NCI-H345 (cell line): ENCODE measurements at regions not wholly inside any gene's neighbourhood (a gene's known extent, or its start where the extent isn't known, plus 50 kb on each side); places are given as distances from the start of the nearest gene placed in this dataset.

Source experiments
- DNase-seq: peaks from one replicate; lab custom pipeline; 2025; lab: John Stamatoyannopoulos, UW

DNA sequence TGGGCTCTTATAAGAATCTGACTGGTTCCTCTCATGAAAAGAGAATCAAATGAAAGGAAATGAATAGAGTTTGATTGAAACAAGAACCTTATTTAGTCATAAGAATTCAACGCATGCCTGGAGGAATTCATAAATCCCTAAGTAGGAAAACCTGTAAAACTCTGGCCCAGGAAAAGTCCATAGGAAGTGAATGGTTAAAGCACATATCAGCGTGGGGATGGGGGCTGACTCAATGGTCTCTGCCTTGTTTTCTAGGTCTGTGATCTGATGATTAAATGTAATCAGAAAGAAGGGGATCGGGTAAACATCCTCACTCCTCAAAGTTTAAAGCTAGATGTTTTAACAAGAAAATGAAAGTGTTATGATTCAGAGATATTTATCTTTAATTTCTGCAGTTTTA lies 759.4 kb upstream of the C9orf72 start:
- DNase-seq = no peak

DNA sequence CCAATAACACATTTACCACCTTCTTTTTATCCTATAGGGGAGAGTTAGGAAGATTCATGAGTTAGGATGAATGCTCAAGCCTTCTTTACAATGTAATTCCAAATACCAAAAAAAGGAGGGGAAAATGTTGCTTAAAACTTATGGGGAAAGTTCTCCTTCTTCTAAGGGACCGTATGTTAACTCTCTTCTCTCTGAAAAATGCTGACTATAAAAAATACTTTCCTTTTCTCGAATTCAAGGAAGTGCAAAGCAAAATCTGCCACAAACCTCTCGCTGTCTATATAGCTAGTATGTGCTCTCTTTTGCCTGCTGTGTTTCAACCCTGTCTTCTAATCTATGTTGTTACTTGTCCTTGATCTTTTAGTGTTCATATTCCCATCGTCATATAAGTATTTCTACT lies 768.6 kb upstream of the C9orf72 start:
- DNase-seq = no peak

DNA sequence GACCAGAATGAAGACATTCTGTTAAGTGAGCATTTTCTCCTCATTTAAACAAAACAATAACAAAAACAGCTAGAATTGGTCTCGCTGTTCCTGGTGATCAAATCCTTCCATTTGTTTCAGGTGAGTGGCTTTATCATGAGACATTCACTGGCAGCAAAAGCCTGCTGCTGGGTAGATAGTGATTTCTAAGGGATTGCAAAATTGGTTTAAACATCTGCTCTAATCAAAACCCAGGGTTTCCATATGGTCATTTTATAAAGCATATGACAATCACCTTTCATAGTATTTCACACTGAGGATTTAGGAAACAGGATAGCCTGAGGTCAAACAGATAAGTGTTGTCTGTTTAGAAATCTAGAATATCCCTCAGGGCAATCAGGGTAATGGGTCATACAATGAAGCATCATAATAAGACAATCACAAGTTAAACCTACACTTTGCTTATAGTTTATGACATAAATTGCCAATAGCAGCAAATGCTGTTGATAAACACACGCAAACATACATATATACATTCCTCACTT lies 769.6 kb upstream of the C9orf72 start:
- DNase-seq = no peak

DNA sequence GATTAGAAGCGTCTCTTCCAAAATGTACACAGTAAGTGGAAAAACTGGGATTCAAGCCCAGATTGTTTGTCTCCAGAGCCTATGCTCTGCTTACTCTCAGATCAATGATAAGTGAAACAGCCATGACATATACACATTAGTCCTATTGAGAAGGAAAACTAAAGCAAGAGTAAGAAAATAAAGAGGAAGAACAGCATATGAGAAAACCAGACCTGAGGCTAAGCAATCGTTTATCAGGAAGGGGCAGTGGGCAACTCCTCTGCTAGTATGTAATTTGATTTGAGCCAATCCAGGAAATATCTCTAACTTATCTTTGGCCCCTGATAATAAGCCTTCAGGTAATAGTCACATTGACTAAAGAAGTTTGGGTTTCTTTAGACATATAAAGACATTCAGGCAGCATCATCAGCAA lies 789.9 kb upstream of the C9orf72 start:
- DNase-seq = no peak

DNA sequence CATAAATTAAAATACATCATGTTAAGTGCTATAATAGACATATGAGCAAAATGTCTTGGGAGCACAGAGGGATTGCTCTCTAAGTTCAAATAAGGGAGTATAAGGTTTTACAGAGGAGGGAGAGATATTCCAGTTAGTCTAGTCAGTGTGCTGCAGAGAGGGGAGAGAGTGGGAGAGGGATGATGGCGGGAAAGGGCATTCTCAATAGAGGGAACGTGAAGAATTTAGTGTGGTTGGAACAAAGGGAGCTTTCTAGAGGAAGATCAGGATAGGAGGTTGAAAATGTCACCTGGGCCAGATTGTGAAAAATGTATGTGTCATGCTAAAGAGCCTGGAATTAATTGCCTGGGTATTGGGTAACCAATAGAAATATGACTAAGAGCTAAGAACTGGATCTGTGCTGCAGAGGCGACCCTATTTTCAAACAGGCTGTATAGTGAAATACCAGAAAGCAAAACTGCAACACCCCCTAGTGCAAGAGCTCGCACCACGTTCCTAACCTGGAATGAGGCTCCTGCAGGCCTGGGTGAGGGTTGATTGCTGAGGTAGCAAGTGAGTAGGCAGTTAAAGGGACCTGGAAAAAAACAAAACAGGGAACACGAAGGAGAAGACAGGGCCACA lies 791.8 kb upstream of the C9orf72 start:
- DNase-seq = no peak

DNA sequence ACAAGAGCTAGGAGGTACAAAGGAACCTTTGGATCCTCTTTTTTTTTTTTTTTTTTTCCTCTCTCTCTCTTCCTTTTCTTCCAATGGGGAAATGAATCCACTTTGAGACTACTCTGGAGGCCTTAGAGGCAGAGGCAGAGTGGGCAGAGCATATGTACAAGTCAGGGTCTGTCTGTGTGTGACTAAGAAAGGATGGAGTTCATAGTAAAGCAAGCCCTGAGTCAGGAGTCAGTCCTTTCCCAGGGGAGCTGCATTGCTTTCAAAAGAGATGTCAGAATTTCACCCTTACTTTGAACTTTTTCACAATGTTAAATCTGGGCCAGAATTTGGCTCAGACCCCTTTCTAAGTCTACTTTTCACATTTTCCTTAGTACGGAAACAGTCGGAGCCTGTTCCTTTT lies 792.4 kb upstream of the C9orf72 start:
- no peak for DNase-seq

DNA sequence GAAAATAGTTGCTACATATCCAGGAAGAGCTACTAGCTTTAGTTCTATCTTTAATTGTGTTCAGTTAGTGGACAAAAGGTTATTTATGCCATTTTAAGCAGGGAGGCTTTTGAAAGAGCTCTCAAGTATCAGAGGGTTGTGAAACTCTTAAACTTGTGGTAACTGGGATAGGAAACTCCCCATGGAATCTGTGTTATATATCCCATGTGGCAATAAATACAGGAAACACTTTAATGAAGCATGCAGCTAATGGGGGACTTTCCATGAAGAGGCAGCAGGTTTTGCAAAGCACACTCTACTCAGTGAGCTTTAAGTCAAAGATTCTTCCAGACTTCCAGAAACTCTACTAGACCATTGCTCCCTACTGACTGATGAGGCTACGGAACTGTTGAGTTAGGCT lies 805.0 kb upstream of the C9orf72 start:
- DNase-seq = no peak

DNA sequence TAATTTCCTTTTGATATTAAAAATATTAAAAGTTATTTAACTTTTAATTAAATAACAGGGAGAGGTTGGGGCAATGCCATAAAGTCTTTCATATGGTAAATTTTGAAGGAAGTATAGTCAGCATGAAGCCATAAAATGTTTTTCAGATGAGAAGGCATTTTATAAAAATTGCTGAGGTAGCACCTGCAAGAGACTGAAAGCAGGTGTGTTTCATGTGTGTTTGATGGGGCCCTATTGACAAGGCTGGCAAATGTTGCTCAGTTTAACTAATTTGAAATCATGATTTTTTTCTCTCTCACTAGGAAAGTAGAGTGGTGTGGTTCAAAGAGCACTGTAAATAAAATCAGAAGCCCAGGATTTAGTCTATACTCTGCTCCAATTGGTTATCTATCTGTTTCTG lies 805.8 kb upstream of the C9orf72 start:
- DNase-seq = no peak

DNA sequence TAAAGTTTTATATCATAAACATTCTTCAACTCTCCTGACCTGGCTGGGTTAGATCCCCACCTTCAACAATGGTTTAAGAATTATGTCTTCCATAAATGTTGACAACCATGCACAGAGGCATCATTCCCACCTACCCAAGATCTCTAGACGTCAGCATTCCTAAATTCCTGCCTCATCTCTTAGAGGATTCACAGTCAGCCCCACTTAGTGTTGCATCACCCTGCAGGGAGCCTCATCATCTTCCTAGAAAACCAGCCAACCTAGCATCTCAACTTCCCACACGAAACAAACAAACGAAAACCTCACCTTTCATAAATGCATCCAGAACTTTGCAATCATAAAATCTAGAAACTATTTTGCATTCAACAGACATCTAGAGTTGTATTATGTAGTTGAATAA lies 816.1 kb upstream of the C9orf72 start:
- no peak for DNase-seq

DNA sequence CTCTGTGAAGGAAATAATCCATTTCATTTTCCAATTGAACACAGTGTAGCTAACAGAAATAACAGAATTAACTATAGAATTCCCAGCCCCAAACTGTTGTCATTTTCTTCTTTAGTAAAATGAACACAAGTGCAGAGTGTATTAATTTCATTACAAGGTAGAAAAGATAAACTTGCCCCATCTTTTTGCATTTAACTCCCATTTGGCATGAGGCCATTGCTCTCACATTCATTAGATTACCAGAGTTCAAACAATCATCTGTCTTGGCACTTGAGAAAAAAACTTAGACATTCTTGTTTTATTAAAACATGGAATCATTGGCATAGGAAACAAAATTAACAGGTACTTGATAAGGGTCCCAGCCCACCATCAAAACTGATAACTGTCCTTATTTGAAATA lies 821.5 kb upstream of the C9orf72 start:
- DNase-seq = no peak

DNA sequence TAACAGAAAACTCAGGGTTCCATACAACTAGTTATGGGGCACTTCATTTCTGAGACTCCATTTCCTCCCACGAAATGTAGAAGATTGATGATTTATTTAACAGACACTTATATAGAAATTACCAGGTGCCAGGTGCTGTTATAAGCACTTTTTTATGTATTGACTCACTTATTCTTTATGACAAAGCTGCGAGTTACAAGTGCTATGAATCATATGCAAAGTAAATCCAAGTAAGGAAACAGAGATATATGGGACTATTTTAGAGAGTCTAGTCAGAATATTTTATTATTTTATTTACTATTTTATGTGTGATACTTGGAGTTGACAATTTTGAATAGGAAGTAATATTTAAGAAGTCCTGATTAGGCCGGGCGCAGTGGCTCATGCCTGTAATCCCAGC lies 822.8 kb upstream of the C9orf72 start:
- no peak for DNase-seq

DNA sequence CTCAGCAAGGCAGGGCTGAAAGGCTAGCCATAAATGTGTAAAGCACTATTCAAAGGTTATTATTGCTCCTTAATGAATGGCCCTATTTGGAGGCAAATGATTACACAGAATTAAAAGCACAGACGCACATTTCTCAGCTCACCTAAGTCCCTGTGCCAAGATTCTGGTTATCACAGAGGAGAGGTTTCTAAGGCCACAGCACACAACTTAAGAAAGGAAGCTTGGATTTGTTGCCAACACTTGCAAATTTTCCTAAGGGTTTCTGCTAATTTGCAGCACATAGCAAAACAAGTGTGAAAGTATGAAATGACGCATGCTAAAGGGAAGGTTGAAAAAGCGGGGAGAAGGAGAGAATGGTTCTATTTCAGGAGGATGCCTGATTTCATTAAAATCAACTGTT lies 834.1 kb upstream of the C9orf72 start:
- DNase-seq = no peak

DNA sequence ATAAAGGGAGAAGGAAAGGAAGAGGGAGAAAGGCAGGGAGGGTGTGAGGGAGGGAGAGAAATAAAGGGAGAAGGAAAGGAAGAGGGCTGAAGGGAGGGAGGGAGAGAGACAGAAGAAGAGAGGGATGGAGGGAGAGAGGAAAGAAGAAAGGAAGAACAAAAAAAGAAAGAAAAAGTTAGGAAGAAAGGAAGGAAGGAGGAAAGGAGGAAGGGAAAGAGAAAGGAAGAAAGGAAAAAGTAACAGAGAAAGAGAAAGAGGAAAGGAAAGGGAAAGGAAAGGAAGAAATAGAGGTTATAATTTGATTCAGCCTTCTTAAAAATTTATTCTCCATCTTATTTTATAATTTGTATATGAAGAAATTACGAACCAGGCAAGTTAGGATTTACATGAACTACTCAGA lies 836.6 kb upstream of the C9orf72 start:
- DNase-seq = no peak

DNA sequence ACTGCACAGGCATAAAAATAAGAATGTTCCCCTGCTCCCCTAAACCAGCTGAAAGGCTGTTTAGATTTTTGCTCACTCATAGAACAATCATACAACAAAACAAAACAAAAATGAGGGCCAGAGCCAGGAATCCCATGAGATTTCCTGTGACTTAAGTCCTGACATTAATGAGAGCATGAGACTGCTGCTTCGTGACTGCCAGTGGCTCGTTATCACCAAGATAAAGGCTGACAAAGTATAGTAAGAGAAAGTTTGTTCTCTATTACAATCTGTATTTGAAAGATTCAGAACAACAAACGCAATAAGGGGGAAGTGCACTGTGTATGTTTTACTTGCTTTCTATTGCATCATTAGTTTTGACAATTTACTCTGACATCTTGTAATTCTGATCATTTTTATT lies 837.1 kb upstream of the C9orf72 start:
- no peak for DNase-seq

DNA sequence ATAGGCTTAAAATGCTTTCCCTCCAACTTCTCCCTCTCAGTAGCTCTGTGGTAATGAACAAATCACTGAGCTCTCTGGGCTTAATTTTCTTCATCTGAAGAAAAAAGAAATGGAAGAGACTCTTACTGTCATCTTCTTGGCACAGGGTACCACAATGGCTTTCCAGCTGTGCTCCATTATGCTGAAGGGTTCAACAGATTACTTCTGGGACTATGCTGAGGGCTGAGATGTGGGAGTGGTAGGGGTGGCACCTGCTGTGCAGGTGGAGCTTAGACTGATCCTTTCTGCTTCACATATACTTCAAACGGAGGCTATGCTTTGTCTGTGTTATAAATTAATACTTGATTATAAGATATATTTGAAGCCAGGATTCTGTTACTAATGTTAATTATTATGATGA lies 840.2 kb upstream of the C9orf72 start:
- no peak for DNase-seq

DNA sequence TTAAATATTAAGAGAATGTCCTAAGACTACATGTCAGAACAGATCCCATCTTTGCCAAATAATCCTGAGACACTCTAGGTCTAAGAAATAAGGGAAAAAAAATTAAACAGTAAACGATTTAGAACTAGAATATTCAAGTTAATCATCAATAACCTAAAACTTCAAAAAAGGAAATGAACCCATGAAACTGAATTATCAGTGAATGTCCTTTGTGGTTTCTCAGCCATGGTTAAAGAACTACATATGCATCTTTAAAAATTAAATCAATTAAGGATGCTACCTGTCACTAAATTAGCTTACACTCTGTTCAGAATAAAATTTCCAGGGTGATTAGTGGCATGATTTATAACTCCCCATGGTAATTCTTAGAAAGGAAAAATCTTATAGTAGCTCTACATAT lies 850.0 kb upstream of the C9orf72 start:
- no peak for DNase-seq

DNA sequence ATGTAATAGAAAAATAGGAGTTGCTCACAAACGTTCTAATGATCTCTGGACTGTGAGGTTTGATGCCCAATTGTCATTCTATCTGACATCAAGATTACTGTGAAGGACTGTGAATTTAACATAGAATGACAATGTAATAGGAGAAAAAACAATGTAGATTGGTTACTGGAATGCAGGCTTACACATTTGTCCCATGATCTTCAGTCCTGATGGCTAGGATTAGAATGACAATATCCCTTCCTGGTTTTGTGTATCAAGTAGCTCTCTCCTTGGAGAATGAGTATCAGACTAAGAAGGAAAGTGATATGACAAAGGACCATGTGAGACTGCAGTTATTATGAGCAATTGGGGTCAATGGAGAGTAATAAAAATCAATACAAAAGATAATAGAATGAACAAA lies 862.2 kb upstream of the C9orf72 start:
- no peak for DNase-seq

DNA sequence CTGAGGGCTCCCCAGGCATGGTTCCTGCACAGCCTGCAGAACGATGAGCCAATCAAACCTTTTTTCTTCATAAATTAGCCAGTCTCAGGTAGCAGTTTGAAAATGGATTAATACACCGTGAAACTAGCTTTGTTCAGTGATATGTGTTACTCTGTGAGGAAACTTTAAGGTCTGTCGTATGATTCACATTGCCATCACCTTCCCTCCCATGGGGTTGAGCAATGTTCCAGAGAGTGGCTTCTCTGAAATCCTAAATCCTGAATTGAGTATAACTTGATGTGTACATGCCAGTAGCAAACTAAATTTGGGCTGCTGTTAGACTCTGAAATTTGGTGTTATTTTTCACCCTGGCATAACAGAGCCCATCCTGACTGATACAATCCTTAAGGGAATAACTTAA lies 866.4 kb upstream of the C9orf72 start:
- DNase-seq = no peak

DNA sequence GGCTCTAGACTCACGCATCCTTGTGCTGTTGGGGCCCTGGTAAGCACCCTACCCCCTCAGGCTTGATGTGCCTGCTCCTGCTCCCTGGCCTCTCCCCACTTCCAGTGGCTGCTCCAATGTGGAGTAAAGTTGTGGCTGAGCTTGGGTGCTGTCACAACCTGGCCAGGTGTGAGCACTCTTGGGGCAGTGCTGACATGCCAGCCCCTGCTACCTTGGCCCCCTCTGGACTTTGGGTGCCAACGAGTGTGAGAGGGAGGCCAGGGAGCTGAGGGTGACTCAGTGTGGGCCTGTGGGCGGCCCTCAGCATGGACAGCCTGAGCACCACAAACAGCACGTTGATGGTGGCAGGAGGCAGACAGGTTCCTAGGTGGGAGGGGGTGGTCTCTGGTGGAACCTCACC lies 870.2 kb upstream of the C9orf72 start:
- DNase-seq = no peak

DNA sequence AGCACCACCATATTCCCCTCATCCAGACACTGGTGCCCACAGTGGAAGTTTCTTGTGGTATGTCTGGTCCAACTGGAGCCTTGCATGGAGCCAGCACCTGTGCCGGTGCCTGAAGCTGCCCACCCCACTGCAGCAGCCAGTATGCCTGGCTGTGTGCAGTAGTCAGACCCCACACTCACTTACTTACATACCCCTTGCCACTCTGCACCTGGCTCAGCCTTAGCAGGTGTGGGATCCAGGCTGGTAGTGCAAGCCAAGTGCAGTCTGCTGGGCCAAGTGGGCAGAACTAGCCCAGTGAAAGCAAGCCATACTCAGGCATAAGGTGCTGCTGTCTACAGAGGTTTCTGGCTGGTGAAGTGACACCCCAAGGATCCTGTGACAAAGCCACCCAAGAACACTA lies 871.4 kb upstream of the C9orf72 start:
- DNase-seq = no peak

DNA sequence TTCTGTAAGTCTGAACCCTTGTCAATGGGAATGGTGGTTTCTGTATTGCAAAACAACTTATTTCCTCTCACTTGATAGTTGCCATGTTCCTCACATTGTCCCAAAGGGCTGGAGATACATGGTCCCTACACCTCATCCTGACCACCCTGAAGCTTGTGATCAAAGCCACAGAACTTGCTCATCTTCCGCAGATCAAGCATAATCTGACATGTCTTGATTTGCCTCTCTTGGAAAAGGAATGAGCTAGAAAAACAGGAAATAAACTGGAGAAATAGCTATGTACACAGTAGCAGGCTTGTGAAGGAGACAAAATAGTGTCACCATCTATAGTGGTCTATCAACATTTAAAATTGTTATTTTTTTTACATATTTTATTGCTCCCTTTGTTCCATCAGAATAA lies 871.9 kb upstream of the C9orf72 start:
- no peak for DNase-seq

DNA sequence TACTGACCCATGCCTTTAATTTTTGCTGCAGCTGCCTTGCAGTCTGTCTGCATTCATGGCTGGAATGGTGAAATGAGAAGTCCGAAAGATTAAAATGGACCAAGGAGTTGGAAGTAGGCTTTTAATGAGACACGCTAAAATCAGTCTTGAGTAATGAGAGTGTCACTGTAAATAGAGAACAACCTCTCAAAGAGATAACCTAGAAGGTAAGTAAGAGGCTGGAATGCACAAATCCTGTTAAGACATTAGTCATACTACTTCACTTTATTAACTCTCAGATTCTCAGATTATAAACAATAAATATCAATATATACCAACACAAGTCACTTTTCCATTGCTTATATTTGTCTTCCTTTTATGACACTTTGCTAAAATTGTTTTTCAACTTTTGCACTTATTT lies 880.6 kb upstream of the C9orf72 start:
- no peak for DNase-seq

DNA sequence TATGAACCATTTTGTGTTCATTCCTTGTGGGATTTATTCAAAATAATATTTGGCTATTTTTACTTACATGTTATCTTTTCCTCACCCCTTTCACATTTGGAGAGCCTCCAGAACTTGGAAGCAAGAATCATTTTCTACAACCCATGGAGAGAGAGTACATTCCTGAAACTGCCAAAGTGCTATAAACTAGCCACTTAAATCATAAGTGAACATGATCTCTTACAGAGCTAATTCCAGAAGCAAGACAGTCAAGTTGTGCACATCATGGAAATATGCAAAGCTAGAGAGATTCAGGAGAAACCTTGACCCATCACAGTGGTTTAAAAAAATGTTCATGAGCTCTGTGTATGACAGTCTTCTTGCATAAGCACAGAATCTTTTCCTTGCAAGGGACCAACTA lies 883.6 kb upstream of the C9orf72 start:
- DNase-seq = no peak

DNA sequence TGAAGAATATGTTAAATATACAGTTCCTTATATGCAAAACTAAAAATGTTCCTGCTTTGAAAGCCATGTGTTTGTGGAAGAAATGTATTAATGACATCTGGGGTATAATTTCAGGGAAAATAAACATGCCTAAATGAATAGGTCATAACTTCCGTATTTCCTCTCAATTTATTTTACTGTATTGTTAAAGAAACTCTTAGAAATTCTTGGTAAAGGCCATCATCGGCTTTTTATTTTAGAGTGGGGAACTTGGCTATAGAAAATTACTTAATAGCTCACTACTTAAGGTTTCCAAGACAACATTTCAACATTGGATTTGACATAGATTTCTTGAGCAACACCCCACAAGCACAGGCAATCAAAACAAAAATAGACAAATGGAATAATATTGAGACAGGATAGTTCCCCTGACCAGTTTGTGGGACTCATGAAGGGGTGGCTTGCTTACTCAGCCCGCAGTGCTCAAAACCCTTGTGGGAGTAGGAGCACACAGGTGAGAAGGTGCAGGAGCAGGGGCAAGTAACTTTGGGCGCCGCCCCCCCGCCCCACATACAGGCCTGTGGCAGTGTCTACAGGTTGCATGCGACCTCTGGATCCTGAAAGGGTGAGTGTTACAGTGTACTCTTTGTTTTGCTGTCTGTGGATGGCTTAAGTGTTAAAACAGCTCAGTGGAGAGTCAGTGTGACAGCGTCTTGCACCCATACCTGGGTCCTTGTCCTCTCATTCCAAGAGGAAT lies 891.4 kb upstream of the C9orf72 start:
- DNase-seq = no peak
